D341Med (cell line): ENCODE measurements at regions not wholly inside any gene's neighbourhood (a gene's known extent, or its start where the extent isn't known, plus 50 kb on each side); places are given as distances from the start of the nearest gene placed in this dataset.
"Not testable (repeated sequence)": the region's sequence is repeated elsewhere in the genome, so short reads cannot be mapped to it uniquely, and the experiment has no call there.

Experiments
- DNase-seq: peaks from one replicate; pipeline ENCODE4 v3.0.0; 2012; ENCODE audit warnings: low spot score

DNA sequence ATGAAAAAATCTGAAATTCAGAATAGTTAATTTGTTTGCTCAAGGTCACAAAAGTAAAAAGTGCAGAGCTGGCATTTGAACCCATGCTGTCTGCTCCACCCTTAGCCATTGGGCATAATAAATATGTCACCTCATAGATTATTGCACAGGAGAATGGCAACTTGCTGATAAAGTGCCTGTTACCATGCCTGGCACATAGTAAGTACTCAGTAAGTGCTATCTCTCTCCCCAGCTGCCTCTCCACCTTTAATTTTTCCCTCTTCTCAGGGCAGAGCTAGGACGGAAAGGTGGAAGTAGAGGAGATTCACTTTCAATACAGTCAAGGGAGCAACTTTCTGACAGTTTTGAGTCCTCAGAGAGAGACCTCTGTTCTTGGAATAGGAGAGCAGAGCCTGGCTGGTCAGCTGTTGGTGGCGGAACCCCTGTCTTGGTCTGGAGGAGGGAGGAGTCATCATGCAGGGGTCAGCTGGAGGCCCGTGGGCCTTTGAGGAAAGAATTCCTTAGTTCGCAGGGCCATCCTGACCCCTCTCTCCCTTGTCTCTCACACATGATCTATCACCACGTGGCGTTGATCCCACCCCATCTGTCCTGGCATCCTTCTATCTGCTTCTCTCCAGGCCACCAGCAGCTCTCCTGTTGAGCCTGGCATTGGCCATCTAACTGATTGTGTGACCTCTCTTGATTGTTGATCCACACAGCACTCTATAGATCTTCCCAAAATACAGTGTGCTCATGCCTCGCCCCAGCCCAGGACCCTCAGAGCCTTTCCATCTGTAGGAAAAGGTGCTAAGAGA lies 149.3 kb downstream of the RPLP1 start:
- no peak for DNase-seq

DNA sequence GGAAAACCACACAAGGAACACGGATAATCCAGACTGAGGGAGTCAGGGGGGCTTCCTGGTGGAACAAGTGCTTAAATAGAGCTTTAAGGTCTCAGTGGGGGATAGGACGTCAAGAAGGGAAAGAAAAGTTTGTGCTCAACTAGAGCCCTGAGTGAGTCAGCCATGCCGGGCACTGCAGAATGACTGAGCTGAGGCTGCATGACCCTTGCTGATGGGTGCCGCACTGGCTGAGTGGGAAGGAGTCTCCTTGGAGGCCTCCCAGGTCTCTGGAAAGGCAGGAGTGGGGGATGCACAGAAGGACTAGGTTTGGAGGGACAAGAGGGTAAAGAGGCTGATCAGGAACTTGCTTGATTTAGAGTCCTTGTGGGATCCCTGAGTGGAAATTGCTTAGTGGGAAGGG lies 150.3 kb downstream of the RPLP1 start:
- DNase-seq = no peak

DNA sequence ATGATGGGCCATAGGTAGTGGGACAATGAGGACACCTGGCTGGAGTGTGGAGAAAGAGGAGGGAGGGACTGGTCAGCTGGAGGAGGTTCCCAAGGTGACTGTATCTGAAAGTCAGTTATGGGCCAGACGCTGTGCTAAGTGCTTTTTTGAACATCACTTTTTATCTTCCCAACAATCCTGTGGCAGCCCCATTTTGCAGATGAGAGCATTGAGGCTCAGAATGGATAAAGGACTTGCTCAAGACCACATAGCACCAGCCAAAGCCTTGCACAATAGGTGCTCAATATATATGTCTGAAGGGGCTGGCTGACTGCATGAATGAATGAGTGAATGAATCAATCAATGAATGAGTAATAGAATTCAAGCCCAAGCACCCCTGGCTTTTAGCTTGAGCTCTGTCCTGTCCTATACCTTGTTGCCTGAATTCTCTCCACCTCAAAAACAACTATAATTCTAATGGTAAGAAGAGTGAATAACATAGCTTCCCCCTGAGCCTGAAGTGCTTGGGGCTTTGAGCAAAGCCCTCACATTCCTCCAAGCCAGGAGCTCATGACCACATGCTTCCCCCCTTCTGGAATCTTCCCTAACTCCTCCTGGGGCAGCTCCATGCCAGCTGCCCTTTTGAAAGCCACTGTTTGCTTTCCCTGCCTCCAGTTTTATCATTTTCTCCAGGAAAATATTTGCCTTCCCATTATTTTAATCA lies 150.9 kb downstream of the RPLP1 start:
- no peak for DNase-seq

DNA sequence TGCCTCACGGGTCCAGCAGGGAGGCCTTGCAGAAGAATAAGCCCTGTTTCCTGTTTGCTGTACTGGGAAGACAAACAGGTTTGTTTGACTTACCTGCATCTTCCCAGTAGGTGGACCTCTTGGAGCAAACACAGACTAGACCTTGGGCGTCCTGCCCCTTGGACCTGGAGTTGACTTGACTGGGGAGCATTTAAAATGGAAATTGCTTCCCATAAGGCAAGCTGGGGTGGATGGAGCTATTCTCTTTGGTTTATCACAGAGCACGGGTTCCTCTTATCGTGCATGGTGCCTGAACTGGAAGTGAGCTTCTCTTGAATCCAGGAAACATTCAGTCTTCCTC lies 151.4 kb downstream of the RPLP1 start:
- DNase-seq = no peak

DNA sequence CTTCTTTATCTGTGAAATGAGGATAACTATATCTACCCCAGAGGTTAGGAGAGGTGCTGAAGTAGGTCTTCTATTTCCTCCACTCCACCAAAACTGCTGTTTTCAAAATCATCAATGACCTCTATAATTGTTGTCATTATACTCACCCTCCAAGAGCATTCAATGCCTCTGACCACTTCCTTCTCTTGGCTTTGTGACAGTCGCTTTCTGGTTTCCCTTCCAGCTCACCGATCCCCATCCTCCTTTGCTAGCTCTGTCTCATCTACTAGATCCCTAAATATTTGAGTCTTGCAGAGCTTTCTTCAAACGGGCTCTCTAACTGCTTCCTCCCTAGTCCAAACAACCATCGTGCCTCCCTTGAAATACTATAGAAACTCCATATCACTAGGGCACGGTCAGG lies 153.5 kb downstream of the RPLP1 start:
- no peak for DNase-seq

DNA sequence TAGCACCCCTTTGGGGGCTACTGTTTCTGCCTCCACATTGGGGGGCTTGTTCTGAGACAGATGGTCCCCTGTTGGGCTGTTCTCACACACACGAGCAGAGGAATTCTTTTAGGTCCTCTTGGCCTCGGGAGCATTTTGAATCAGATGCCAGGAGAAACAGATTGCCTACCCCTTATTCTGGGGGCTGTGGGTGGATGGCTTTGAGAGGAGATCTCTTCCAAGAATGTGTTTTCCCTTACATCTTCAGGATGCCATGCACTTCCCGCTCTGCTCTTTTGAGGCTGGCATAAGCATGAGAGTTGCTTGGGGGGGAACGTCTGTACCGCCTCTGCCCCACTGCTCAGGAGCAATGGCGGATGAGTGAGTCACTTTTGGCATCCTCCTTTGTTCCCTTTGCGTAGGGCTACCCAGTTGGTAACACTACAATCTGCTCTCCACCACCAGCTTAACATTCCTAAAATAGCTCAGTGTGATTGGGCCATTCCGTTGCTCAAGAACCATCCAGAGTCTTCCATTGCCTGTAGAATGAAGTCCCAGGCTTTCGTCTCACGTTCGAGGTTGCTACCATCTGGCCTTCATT lies 154.4 kb downstream of the RPLP1 start:
- no peak for DNase-seq

DNA sequence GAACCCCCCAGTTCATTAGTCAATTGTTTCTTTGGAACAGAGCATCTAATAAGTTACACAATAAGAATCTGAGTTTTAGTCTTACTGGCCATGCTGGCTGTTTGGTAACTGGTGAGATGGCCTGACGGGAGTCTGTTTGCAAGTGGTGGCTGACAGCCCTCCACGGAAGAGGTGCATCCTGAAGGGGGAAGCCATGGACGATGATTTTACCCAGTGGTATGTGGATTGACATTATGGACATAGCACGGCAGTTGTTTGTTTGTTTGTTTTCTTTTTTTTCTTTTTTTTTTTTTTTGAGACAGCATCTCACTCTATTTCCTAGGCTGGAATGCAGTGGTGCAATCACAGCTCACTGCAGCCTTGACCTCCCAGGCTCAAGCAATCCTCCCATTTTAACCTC lies 156.0 kb downstream of the RPLP1 start:
- DNase-seq = no peak

DNA sequence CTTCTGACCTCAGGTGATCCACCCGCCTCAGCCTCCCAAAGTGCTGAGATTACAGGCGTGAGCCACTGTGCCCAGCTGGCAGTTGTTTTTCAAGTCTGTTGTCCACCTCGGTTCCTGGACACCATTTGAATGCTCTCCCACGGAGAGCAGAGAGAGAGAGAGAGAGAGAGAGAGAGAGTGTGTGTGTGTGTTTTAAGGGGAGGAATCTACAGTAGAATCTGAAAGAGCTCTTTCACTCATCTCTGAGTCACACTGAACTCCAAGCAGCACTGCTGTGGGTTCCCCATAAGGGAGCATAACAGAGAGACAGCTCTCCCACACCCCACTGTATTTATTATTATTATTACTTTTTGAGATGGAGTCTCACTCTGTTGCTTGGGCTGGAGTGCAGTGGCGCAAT lies 156.6 kb downstream of the RPLP1 start:
- DNase-seq = no peak

DNA sequence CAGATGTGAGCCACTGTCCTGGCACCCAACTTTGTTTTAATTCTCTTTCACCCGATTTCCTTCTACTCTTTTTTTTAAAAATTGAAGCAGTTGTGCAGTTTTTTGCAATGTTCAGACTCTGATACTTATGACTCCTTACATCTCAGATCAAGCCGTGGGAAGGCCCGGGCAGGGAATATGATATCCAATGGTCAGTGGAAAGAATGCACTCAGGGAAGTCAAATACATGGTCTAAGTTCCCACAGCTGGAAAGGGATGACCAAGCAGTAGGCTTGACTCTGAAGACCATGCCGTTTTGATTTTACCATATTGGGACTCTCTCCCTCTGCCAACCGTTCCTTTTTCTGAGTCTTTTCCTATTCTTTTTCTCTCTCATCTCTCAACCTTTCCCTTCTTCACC lies 157.2 kb downstream of the RPLP1 start:
- no peak for DNase-seq

DNA sequence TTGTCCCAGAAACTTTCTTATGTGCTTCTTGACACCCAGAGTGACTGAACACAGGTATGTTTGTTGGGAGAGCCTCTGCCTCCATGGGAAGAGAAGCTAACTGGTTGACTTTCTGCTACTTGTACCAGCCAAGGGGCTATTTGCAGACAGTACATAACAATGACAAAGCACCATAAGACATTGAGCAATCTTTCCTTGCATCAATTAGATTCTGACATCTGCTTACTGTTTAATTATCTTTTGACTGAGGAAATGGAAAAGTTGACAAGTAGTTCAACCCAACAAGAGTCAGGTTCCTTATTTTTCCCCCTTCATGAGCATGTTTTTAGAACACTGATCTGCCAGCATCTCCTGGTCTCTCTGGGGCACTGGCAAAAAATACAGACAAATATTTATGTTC lies 157.7 kb downstream of the RPLP1 start:
- DNase-seq = no peak

DNA sequence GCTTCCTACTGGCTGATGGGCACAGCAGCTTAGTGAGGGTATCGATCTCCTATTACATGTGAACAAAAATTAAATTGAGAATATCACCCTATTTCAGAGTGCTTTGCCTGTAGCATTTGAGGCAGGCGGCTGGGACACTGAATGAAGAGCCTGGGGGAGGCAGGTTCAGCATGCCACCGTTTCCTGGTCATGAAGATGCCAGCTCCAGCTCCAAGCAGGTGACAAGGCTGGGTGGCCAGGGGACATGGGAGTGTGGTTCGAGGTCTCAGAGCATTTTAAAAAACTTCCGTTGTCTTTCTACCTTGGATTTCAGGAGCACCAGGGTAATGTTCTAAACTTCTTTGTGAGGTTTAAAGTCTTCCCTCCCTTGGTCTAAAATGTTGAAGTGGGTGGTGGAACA lies 158.2 kb downstream of the RPLP1 start:
- DNase-seq = no peak

DNA sequence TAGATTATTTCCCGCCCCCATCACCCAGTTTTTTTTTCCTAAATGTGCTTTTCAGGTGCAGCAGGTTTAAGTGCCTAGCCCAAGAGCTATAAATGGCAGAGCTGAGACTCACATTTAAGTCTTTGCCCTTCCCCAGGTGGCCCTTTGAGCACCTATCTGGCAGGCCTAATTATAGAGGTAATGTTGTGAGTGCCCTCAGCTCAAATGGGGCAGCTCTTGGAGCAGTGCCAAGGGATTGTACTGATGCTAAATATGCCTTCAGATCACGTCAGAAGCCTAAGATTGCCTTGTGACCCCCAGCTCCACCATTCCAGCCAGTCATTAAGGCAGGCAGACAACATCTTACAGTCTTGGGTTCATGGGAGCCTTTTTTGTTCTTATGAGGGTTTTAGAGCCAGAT lies 159.5 kb downstream of the RPLP1 start:
- no peak for DNase-seq

DNA sequence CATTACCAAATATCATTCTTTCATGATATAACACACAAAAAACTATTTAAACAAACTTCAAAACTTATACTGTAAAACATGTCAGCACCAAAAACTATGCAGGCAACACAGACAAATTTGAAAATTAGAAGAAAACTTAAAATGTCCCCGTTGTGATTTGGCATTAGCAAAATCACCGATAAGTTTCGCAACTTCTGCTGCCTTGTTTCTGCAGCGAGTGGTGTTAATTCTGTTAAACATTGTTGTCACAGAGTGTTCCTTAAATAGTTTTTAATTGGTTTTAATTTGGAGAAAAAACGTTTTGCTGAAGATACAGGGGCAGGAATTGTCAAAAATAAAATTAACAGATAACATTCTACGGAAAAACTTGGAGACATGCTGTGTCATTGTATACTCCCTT lies 160.6 kb downstream of the RPLP1 start:
- no peak for DNase-seq

DNA sequence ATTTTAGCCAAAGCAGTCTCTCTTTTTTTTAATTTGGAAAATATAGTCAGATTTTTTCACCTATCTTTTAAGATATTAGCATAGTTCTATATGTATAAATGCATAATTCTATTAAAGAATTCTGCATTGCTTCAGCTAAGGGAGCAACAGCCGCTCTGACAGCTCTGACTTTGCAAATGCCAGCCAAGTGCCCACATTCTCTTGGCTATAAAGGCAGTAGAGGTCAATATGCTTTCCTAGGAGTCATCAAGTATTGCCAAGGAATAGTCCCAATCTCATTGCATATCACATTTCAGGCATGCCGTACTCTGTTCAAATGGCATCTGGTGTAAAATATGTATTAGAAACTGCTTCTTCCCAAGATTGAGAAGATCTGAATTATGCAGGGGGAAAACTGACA lies 161.4 kb downstream of the RPLP1 start:
- no peak for DNase-seq

DNA sequence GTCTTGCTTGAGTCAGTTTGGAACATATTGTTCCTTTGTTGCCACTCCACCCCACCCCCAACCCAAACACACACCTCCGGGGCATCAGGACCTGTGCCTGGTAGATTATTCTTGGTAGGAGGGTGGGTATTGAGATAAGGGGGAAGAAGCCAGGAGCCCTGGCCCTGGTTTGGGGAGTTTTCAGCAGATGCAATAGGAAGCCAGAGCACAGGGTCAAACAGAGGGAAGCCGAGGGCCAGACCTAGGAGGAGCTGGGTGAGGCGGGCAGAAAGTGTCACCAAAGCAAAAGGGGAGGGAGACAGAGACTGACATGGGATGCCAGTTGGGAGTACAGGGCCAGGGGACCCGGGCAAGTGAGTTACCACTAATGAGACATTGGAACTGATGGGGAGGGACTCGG lies 163.1 kb downstream of the RPLP1 start:
- DNase-seq = no peak

DNA sequence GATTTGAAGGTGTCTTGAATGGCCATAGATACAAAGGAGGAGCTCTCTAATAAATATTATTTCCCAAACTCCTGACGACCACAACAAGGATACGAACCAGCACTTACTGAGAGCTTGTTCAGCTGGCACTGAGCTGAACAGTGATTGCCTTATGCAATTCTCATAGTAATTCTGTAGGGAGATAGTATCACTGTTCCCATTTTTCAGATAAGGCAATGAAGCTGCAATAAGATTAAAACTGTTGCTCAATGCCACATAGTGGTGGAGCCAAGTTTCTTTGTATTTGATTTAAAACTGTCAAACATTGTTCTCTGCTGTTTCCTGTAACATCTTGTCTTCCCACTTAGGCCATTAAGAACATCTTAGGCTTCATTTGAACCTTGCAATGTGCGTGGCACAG lies 163.9 kb downstream of the RPLP1 start:
- no peak for DNase-seq

DNA sequence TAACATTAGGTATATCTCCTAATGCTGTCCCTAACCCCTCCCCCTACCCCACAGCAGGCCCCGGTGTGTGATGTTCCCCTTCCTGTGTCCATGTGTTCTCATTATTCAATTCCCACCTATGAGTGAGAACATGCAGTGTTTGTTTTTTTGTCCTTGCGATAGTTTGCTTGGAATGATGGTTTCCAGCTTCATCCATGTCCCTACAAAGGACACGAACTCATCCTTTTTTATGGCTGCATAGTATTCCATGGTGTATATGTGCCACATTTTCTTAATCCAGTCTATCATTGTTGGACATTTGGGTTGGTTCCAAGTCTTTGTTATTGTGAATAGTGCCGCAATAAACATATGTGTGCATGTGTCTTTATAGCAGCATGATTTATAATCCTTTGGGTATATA lies 164.5 kb downstream of the RPLP1 start:
- not testable (repeated sequence) for DNase-seq

DNA sequence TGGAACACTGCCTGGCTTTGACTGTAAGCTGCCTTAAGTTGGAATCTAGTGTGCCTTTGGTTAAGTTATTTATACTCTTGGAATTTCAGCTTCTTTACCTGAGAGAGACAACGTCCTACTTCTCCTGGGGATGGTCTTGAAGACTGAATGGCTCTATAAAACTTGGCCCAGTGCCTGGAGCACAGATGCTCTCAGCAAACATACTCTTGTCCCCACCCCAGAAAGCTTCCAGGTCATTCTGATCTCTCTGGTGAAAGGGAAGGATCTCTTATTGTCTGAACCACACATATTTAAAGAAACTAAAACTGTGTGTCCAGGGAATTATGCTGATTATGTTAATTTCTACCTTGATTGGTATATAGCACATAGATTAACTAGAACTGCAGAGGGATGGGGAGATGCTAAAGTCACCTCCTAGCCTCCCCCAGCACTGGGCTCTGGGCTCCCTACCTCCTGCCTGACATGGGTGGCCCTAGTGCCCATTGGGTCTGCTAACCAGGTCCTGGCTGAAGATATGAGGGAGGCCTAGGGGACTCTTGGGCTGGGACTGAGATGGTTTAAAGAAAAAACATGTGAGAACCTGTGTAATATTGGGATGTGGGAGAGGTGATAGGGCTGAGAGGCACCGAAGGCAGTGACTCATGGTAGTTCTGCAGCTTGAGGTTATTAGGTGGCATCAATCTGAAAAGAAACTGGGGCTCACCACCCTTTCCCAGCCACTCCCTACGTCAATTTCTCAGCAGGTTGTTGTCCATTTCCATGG lies 171.0 kb downstream of the RPLP1 start:
- DNase-seq = no peak

DNA sequence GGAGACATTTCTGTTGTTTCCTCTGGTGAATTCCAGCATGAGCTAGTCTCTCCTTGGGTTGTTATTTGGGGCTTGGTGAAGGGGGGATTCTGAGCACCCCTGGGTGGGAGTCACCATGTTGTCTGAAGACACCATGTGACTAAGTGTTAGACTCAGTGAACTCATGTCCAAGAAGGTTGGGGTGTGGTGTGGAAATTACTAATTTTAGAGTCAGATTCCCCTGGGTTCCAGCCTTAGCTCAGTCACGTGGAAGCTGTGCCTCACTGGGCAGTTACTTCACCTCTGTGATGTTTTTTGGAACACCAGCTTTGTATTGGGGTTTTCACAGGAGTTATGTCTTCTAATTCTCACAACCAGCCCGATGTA lies 171.5 kb downstream of the RPLP1 start:
- DNase-seq = no peak

DNA sequence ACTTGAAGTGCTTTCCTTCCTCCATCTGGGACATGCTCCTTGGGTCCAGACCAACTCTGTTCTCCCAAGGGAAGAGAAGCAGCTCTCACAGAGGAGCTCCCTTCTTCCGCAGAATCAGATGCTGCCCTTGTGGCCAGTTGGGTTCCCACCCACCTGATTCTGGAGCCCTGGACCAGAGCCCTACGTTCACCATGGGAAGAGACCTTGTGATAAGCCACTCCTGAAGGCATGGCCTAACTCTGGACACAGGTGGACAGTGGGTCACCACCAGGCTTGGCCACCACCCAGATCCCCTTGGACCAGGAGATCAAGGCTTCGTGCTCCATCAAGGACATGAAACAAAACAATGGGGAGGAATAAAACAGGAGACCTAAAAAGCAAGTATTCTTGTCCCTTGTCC lies 172.2 kb downstream of the RPLP1 start:
- no peak for DNase-seq

DNA sequence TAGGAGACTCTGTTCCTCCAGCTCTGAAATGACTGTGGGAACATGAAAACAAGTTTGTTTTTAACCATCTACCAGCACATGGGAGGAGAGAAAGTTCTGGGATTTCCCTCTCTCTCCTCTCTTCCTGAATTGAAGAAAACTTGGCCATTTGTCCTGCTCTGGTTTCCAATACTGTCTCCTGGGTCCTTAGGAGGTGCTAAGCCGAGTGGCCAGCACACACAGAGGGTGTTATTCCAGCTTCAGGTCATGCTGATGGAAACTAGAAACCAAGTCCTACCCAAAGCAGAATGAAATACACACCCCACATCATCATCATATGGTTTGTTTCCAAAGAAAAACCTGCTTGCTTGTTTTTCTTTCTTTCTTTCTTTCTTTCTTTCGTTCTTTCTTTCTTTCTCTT lies 172.7 kb downstream of the RPLP1 start:
- no peak for DNase-seq

DNA sequence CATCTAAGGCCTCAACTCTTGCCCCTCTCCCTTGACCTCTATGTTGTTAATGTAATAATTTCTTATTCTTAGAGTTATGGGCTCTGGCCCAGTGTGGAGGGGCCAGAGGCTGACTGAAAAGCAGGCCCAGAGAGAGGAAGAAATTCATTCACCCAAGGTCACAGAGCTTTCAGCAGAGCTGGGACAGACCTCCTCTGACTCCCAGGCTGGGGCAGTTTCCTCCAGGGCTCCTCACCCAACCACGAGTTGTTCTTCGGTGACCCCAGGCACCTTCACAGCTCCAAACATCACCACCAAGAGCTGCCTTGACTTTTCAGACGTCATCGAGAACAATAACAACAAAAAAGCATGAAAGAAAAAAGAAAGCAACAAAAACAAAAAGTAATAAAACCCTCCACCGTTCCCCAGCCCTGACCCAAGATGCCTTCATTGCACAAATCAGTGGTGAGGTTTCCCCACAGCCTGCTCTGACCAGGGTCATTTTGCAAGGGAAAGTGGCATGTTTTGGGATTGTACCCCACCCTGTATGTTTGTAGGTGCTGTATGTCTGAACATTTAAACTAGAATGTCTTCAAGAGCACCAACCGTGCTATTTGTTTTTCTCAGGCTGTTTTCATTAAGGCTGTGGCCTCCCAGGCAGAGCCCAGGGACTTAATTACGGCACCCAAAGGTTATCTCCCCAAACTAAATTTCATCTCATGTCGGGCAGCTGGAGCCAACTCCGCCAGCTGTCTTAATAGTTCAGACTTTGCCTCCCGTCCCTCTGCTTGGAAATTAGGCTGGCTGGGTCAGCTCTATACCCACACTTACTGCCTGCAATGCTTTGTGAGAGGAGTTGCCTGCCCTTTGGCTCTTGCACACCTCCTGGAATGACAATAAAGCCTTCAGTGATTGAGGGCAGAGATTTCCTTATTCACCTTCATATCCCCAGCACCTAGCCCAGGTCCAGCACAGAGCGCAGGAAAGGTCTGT lies 173.8 kb downstream of the RPLP1 start:
- no peak for DNase-seq
